Right renal pelvis (tissue), 4 donors: ENCODE measurements at regions not wholly inside any gene's neighbourhood (a gene's known extent, or its start where the extent isn't known, plus 50 kb on each side); places are given as distances from the start of the nearest gene placed in this dataset.

Experiments
- DNase-seq, 4 donors: peaks; one replicate each; pipeline ENCODE4 v3.0.0-alpha.2; 2013; ENCODE audit warnings: low read depth in 4 of 4, low spot score in 3 of 4, missing footprints in 1 of 4

- DNase-seq = no peak
These were observed 51.3 kb upstream of the PTPN3 start for GRCh38 chr9:109549386-109549785.

GRCh38 chr9:109551651-109552050 is 53.5 kb upstream of the PTPN3 start:
- DNase-seq = no peak

- DNase-seq = no peak
These were observed 57.1 kb upstream of the PTPN3 start for GRCh38 chr9:109555215-109555614.

GRCh38 chr9:109556061-109556460 is 58.0 kb upstream of the PTPN3 start:
- DNase-seq = no peak

- DNase-seq = no peak
These were observed 58.7 kb upstream of the PTPN3 start for GRCh38 chr9:109556786-109557185.

- DNase-seq = no peak
These were observed 59.4 kb upstream of the PTPN3 start for GRCh38 chr9:109557481-109557880.

- no peak for DNase-seq
These were observed 60.6 kb upstream of the PTPN3 start for GRCh38 chr9:109558718-109559151.

- no peak for DNase-seq
These were observed 62.5 kb upstream of the PTPN3 start for GRCh38 chr9:109560470-109561132.

GRCh38 chr9:109561137-109561536 is 63.0 kb upstream of the PTPN3 start:
- DNase-seq = no peak

GRCh38 chr9:109568089-109568488 is 70.0 kb upstream of the PTPN3 start:
- DNase-seq = no peak

GRCh38 chr9:109568568-109569210 is 70.6 kb upstream of the PTPN3 start:
- no peak for DNase-seq

GRCh38 chr9:109574061-109574882 is 76.2 kb upstream of the PTPN3 start:
- DNase-seq = peak in 3 of 4 donors; percentile 45 to 63 (median 61)

- DNase-seq = no peak
These were observed 78.7 kb upstream of the PTPN3 start for GRCh38 chr9:109576762-109577161.

GRCh38 chr9:109579191-109579948 is 81.3 kb upstream of the PTPN3 start:
- no peak for DNase-seq

- no peak for DNase-seq
These were observed 84.3 kb upstream of the PTPN3 start for GRCh38 chr9:109582386-109582785.

GRCh38 chr9:109584205-109584604 is 86.1 kb upstream of the PTPN3 start:
- no peak for DNase-seq

- DNase-seq = peak; percentile 31 to 73 (median 63)
These were observed 87.7 kb upstream of the PTPN3 start for GRCh38 chr9:109585796-109586195.

- DNase-seq = no peak
These were observed 88.9 kb upstream of the PTPN3 start for GRCh38 chr9:109586993-109587392.

- DNase-seq = no peak
These were observed 90.3 kb upstream of the PTPN3 start for GRCh38 chr9:109588415-109588814.

GRCh38 chr9:109590966-109591365 is 92.9 kb upstream of the PTPN3 start:
- no peak for DNase-seq

GRCh38 chr9:109591691-109592090 is 93.6 kb upstream of the PTPN3 start:
- no peak for DNase-seq
